ENCODE measurements at regions not wholly inside any gene's neighbourhood (a gene's known extent, or its start where the extent isn't known, plus 50 kb on each side); places are given as distances from the start of the nearest gene placed in this dataset.

GRCh38 chr1:168911370-168911769 is 182.4 kb upstream of the DPT start:
- POLR2A ChIA-PET: no interaction called here
- H3K4me3 ChIP-seq (ENCODE audit: low read depth, low read length): no peak overlapping the region
- CTCF ChIA-PET: no interaction called here
- DNase-seq (ENCODE audit: low read depth, low spot score): no peak
- TF ChIP-seq, protein P1, sequence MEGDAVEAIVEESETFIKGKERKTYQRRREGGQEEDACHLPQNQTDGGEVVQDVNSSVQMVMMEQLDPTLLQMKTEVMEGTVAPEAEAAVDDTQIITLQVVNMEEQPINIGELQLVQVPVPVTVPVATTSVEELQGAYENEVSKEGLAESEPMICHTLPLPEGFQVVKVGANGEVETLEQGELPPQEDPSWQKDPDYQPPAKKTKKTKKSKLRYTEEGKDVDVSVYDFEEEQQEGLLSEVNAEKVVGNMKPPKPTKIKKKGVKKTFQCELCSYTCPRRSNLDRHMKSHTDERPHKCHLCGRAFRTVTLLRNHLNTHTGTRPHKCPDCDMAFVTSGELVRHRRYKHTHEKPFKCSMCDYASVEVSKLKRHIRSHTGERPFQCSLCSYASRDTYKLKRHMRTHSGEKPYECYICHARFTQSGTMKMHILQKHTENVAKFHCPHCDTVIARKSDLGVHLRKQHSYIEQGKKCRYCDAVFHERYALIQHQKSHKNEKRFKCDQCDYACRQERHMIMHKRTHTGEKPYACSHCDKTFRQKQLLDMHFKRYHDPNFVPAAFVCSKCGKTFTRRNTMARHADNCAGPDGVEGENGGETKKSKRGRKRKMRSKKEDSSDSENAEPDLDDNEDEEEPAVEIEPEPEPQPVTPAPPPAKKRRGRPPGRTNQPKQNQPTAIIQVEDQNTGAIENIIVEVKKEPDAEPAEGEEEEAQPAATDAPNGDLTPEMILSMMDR (IDR thresholded peaks at IDR 0.05; ENCODE audit: insufficient read depth, low read length, missing control alignments): no peak

GRCh38 chr1:168913711-168914463 is 184.9 kb upstream of the DPT start:
- DNase-seq (ENCODE audit: low read depth, low spot score): no peak
- ChIA-PET CTCF (no interaction called here), POLR2A (no interaction called here)
- no peak overlapping the region for H3K4me3 ChIP-seq (ENCODE audit: low read depth, low read length)
- TF ChIP-seq, protein P1 (IDR thresholded peaks at IDR 0.05; ENCODE audit: insufficient read depth, low read length, missing control alignments): no peak

- CTCF ChIA-PET: no interaction called here
- no peak for DNase-seq (ENCODE audit: low read depth, low spot score)
- TF ChIP-seq, protein P1 (IDR thresholded peaks at IDR 0.05; ENCODE audit: insufficient read depth, low read length, missing control alignments): no peak
- POLR2A ChIA-PET: no interaction called here
- H3K4me3 ChIP-seq (ENCODE audit: low read depth, low read length): no peak overlapping the region
Measured at GRCh38 chr1:168917309-168917708, 188.3 kb upstream of the DPT start.

DNA sequence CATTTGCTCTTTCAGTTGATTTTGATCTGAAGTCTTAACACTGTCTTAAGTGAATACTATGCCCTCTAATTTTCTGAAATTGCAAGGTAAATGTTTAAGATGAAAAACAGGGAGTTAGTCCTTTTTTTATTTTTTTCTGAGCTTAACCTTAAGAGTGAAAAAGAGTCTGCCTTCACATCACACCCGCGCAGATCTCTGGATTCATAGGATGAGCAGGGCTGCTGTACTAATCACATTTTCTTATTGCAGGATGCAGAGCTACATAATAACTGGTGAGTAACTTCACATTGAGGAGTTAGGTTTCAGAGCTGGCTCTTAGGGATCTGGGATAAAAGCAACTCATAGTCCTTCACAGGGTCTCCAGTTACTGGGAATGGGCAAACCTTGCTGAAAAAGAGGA is 188.7 kb upstream of the ATP1B1 start:
- CTCF ChIA-PET: no interaction called here
- TF ChIP-seq, protein P1 (IDR thresholded peaks at IDR 0.05; ENCODE audit: insufficient read depth, low read length, missing control alignments): no peak
- no peak for DNase-seq (ENCODE audit: low read depth, low spot score)
- POLR2A ChIA-PET: no interaction called here
- no peak overlapping the region for H3K4me3 ChIP-seq (ENCODE audit: low read depth, low read length)

GRCh38 chr1:168918860-168919741 is 187.4 kb upstream of the ATP1B1 start:
- TF ChIP-seq, protein P1 (IDR thresholded peaks at IDR 0.05; ENCODE audit: insufficient read depth, low read length, missing control alignments): no peak
- no peak for DNase-seq (ENCODE audit: low read depth, low spot score)
- ChIA-PET POLR2A (no interaction called here), CTCF (no interaction called here)
- H3K4me3 ChIP-seq (ENCODE audit: low read depth, low read length): no peak overlapping the region

- no peak for DNase-seq (ENCODE audit: low read depth, low spot score)
- CTCF ChIA-PET: no interaction called here
- POLR2A ChIA-PET: no interaction called here
- H3K4me3 ChIP-seq (ENCODE audit: low read depth, low read length): no peak overlapping the region
- TF ChIP-seq, protein P1 (IDR thresholded peaks at IDR 0.05; ENCODE audit: insufficient read depth, low read length, missing control alignments): no peak
Measured at GRCh38 chr1:168920456-168921094, 185.9 kb upstream of the ATP1B1 start.

Data from AG04449 (cell line).